GM19043 (cell line): ENCODE measurements at regions not wholly inside any gene's neighbourhood (a gene's known extent, or its start where the extent isn't known, plus 50 kb on each side); places are given as distances from the start of the nearest gene placed in this dataset.

Source experiments
- ATAC-seq: cut with Tn5 transposase; IDR thresholded peaks from one replicate; pipeline ENCODE4 v1.9.1; 2021; ENCODE audit warnings: low read depth; ENCODE audit not compliant: unreplicated experiment

DNA sequence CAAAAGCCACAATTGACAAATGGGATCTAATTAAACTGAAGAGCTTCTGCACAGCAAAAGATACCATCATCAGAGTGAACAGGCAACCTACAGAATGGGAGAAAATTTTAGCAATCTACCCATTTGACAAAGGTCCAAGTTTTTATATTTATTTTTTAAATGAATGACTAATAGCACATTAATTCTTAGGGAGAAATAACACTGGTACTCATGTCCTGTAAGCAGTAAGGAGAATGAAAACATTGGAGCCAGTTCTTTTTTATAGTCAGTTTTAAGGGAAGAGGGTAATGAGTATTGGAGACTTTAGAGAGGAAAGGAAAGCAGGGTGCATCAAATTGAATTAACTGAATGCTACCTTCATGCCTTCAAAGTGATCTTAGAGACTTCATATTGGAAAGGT is 404.7 kb upstream of the TGFBR2 start:
- no peak for ATAC-seq

DNA sequence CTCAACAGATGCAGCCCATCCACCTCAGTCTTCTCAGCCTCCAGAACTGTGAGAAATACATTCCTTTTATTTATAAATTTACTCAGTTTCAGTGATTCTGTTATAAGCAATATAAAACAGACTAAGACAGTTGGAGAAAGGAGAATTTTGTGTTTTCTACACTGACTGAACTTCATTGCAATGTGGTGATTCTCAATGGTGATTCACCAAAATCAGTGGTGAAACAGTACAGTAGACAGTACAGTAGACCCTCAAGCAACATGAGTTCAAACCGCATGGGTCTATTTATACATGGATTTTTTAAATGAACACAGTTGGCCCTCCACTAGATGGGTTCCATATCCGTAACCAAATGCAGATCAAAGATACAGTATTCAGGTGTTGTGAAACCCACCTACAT is 403.1 kb upstream of the TGFBR2 start:
- ATAC-seq, result no peak

DNA sequence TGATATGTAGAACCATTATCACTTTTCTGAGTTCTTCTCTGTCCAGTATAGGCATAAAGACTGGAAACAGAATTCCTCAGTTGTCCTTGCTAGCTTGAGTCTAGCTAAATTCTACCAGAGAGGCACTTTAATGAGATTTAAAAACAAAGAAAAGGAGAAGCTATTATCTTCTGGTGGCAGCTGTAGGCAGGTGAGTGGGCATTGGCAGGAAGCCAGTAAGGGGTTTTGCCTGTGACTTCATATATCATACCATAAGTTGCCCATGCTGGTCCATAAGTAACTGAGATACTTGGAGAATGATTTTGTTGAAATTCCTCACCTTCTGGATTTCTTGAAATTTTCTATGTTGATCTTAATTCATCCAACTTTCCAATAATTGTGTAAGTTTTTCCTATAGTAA is 402.3 kb upstream of the TGFBR2 start:
- no peak for ATAC-seq

DNA sequence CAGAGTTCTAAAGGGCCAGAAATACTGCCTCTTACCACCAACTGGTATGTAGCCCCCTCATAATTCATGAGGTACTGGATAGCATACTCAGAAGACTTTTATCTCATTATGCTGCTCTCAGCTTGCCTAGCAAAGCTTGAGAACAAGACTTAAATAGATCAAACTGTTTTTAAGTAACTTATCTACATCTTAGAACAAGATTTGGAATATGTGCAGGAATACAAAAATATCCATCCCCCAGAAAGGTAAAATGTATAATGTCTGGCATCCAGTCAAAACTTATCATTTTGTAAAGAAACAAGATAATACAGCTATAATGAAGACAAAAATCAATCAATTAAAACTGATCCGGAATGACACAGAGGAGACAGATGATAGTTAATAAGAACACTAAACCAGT is 400.4 kb upstream of the TGFBR2 start:
- ATAC-seq, result no peak

DNA sequence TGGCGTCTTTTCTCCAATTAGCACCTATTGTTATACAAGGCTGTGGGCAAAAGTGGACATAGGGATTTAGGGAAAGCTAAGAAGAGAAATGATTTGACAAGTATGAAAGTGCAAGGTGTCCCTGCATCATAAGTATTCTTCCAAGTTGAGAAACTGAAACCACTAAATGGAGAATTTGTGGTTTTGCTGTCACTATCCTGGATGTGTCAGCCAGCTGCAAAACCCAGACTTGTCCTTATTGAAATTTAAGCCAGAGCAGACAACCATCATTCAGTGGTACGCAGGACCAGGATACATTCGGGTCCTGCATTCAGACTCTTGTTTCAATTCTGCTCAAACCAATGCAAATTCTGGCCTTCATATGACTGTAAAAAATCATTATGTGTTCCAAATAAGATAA is 384.8 kb upstream of the TGFBR2 start:
- ATAC-seq, result no peak

DNA sequence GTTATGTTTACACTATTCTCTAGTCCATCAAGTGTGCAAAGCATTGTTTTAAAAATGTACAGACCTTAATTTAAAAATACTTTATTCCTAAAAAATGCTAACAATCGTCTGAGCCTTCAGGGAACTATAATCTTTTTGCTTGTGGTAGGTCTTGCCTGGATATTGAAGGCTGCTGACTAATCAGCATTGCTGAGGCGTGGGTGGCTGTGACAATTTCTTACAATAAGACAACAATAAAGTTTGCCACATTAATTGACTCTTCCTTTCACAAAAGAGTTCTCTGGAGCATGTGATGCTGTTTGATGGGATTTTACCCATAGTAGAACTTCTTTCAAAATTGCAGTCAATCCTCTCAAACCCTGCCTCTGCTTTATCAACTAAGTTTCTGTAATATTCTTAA is 384.0 kb upstream of the TGFBR2 start:
- ATAC-seq, result no peak

DNA sequence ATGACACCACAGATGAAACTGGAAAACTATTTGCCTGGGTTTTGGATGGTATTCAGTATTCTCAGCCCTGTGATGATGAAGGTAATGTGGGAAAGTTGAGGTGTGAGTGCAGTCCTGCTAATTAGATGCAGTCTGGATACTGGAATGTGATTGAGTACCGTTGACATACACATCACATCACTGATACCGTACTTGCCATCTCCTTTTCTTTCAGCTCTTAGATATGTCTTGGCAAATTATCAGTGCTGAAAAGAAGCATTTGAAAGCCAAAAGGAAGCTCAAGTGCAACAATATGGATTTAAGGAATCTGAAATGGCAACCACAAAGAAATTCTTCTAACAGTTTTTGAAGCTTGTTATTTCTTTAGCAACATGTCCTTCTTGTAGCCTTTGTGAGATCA is 381.4 kb upstream of the TGFBR2 start:
- no peak for ATAC-seq

DNA sequence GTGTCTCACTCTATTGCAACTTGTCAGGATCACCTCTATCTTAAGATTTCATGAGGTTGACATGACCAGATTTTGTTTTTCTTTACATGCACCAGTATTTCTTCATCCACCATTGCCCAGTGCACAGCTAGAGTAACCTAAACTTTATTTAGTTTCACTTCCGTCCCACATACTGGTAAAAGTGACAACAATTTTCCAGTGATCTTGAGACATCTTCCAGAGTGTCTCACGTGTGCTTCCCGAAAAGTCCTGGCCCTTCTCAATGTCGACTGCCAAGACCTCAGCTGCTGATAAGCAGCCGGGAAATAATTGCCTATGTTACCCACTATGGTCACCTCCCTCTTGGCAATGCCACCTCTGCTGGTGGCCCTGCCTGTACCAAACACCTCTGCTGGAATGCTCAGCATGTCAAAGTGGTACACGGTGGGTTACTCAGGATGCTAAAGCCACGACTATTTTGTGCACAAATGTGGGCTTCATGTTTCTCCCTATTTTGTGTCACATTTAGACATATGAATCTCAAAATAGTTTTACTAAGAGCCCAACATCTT is 379.7 kb upstream of the TGFBR2 start:
- no peak for ATAC-seq

DNA sequence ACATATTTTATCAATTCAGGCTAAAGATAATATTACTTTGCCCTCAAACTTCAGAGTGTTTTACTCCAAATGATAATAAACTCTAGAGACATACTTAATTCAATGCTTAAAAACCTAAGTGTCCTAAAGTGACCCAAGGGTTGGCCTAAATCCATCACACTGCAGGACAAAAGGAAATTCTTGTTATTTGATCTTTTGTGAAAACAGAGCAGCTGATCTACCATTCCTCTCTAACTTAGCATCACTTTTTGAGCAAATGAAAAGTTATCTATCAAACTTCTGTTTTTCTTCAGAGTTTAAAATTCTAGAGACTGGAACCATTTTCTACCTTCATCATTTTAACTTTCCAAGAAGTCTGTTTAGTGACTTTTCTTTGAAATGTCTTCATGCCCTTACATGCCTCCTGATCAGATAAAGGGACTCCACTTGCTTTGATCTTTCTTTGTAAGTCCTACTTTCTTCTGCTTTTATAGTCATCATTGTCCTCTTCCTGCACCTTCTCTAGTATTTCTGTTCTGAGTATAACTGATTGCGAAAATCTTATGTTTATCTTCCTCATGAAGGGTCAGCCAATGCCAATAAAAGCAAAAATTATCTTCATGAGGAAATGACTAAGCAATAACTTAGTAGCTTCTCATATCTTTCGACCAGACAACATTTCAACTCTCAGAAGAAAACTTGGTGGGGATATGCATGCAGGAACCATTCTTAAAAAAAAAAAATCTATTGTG is 378.7 kb upstream of the TGFBR2 start:
- ATAC-seq, result no peak

DNA sequence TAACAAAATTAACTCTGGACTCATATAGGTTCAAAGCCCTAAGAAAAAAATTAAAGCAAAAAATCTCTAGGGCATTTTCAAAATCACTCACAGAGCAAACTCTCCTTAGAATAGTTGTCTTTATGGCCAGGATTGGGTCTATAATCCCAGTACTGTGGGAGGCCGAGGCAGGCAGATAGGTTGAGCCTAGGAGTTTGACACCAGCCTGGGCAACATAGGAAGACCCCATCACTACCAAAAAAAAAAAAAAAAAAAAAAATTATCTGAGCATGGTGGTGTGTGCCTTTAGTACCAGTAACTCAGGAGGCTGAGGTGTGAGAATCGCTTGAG is 378.1 kb upstream of the TGFBR2 start:
- ATAC-seq, result no peak

DNA sequence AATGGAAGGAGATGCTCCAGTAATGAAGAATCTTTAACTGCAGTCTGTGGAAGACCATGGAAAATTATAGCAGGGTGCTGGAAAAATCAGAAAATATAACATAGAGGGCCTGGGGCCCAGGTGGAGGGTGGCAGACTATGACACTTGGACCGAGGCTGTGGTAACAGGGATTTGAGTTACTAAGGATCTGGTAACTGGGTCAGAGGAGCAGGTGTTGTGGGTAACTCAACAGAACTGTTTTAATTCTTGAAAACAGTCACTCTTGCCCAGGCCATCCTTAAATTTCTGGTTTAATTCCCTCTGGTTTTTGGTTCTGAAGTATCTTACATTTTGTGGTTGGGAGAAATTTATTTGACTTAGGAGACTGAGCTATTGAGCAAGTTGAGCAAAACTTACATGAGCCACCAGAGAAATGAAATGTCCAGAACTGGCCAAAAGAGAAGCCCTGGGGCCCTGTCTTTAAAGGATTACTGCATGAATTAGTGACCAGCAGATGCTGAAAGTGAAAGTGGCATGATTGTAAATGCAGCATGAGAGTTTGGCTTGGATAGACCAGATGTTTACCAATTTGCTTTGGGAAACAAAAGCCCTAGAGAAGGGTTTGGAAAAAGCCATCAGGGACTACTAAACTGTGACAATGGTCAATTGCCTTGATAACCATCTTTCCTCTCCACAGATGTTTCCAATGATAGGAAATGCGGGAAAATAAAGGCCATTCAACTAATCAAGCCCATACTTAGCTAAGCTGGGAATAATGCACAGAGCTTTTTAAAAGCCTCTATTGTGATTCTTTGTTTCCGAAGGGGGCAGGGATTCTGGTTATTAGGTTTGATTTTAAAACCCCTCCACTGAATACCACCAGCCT is 374.9 kb upstream of the TGFBR2 start:
- ATAC-seq, result no peak

DNA sequence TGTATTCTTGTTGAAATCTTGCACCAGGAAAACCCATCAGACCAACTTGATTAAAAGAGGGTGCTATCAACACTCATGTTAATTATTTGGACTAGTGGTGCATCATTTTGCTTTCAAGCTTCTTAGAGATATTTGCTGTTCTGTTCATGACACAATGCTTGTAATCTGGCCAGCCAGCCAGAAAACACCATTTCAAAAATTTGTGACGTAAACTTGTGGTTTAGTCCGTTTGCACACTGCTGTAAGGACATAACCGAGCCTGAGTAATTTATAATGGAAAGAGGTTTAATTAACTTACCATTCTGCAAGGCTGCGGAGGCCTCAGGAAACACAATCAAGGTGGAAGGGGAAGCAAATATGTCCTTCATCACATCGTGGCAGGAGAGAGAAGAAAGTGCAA is 374.3 kb upstream of the TGFBR2 start:
- ATAC-seq, result no peak

DNA sequence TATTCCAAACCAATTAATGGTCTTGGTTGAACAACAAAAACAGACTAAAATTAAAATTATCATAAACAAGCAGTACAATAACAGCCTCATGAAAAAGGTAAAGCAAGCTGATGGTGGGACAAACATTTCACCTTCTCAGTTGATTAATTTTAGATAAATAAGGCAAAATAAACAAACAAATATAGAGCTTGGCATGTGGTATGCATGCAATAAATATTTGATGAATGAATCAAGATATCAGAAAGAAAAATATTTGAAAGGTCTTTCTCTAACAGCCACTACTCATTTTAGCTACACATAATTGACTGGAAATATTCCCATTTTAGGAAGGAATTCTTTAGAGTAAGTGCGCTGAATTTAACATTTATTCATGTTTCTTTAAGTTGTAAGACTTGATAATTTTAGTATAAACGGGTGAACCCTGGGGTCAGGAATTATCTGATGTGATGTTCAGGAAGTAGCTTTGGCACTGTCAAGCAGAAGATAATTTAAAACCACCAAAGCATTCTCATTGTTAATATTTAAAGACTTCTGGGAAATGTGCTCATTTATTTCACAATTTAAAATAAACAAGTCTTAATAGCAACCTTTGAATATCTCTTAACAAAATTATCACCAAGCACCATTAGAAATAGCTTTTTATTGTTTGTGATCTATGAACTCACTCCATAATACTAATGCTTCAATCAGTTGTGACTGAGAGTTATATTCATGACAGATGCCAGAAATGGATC is 372.3 kb upstream of the TGFBR2 start:
- ATAC-seq, result no peak

DNA sequence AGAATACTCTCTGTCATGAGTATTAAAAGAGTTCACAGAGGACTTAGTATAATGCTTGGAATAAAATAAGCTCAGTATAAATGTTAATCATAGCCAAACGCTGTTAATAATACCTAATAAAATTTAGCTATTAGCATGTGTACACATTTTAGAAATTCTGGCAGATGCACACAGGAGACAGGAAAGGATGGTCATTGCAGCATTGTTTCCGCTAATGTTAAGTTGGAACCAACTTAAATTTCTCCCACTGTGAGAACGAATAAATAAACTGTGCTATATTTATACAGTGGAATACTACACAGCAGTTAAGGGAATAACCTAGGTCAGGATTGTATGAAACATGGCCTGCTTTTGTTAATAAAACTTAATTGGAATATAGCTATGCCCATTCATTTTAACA is 370.4 kb upstream of the TGFBR2 start:
- ATAC-seq, result no peak

DNA sequence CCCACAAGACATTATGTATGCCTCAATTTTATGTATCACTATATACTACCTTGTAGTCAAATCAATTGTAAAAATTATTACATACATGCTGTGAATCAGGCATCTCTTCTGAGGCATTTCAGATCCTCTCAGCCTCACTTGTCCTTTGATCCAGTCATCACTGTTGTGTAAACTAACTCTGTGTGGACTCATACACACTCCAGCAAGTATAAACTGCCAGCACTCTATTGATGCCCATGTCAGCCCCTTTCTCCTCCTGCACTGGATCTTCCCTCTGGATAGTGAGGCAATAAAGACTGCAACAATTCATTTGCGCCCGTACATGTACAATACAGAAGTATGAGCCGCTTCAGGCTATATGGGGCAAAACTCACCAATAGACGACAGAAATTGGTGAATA is 364.7 kb upstream of the TGFBR2 start:
- no peak for ATAC-seq

DNA sequence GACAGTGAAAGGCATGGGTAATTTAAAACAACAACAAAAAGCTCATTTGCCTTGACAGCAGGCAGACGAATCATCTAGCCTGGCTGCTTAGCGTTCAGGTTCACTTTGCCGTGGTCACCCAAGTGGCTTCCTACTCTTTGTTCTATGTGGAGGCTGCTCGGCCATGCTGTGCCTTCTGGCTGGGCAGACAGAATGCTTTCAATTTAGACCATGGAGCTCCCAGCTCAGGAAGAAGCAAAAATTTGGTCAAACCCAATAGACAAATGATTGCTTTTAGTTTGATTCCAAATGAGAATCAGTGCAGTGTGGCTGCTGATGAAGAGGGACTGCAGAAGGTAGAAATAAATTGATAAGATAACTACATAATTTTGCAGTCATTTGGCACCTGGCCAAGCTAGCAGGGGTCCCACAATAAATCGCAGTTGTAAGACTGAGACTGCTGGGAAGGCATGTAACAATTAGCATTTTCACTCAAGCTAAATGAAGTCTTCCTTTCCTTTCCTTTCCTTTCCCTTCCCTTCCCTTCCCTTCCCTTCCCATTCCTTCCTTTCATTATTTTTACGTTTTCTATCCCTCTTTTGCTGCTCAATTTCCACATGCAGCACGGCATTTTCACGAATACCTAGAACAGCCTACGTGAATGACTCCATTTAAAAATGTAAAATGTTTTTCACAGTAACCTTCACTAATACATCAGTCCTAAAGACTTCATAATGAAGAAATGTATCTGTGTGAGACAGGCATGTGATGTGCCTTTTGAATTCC is 360.4 kb upstream of the TGFBR2 start:
- ATAC-seq, result no peak

DNA sequence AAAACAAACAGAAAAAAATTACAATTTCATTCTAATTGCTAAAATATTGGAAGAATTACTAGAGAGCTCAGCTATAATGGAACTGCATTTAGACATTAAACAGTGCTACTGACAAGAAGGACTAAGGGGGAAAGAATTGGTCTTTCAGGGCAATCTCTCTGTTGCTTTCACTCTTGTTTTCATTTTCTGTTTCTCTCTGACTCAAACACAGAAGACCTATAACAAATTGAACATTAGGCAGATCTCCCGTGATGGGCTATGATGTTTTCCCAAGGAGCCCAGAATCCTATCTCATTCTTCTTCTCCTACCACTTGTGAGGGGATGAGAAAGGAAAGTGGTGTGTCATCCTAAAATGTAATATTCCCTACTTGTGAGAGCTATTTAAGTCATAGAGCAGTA is 358.0 kb upstream of the TGFBR2 start:
- no peak for ATAC-seq

DNA sequence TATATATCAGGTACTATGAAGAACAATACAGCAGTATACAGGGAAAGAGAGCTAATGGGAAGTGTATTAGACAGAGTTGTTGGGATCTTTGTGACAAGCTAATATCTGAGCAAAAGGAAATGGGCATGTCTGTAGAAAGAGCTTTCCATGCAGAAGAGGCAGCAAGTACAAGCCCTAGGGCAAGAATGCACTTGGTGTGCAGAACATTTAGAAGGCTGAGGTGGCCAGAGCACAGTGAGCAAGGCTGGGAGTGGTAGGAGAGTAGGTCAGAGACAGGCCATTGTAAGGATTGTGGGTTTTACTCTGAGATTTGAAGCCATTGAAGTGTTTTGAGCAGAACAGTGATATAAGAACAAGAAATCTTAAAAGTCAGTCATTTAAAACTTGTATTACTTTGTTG is 353.9 kb upstream of the TGFBR2 start:
- ATAC-seq, result no peak

DNA sequence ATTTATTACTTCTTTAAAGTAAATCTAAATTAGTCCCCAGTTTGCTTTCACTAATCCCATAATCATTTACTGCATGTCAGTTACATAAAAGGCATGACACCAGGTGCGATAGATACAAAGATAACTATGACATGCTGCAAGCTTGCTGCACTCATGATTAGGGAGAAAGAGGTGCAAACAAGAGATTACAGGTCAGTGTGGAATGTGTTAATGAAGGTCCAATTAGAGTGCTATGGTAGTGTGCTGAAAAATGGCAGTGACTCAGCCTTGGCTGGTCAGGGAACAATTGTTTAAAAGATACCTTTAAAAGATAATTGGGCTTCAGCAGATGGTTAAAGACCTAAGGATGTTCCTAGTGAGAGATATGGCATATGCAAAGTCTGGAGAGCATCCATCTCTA is 352.6 kb upstream of the TGFBR2 start:
- no peak for ATAC-seq

DNA sequence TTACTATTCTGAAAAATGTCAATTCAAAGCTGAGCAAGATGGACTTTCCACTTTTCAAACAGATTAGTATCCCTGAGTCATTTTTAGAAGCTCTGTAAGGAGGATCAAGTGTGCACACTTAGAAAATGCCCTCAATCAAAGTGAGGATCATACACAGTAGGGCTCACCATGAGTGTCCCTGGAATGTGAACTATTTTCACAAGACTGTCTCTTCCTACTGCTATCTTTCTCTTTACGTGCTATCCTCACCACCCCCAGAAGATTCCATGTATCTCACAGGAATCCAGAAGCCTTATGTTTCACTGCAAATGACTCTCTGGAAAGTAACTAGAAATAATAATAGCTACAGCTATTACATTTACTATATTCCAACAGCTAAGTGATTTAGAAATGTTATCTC is 349.9 kb upstream of the TGFBR2 start:
- ATAC-seq, result no peak
